GM18519 (cell line): ENCODE measurements at regions not wholly inside any gene's neighbourhood (a gene's known extent, or its start where the extent isn't known, plus 50 kb on each side); places are given as distances from the start of the nearest gene placed in this dataset.

Experiments
- ATAC-seq: cut with Tn5 transposase; IDR thresholded peaks from one replicate; pipeline ENCODE4 v1.9.1; 2021; ENCODE audit warnings: mild to moderate bottlenecking, moderate library complexity; ENCODE audit not compliant: unreplicated experiment, low FRiP score

DNA sequence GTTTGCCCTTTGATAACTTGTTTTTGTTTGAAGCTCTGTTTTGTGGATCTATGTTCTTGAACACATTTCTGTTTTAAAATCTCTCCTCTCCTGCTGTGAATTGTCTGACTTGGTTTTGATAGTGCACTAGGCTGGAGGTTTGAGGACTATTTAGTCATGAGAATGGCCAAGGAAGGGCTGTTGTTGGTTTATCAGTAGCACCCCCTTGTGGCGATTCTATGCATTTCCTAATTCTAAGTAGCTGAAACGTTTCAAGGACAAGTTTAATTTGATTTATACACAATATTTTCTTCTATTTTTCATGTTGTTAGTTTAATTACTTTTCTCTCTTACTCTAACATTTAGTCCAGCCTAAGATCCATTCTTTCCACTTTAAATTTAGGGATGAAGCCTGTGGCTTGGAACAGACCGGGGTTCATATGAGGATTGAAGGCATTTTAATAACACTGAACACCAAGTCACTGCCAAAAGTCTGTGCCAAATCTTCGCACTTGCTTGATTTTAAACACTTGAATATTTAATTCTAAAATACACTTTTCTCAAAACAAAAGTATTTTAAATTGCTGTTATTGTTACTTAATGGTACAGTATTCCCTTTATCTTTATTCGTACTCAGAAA lies 166.0 kb downstream of the SOCS6 start:
- ATAC-seq, result peak; percentile 47

DNA sequence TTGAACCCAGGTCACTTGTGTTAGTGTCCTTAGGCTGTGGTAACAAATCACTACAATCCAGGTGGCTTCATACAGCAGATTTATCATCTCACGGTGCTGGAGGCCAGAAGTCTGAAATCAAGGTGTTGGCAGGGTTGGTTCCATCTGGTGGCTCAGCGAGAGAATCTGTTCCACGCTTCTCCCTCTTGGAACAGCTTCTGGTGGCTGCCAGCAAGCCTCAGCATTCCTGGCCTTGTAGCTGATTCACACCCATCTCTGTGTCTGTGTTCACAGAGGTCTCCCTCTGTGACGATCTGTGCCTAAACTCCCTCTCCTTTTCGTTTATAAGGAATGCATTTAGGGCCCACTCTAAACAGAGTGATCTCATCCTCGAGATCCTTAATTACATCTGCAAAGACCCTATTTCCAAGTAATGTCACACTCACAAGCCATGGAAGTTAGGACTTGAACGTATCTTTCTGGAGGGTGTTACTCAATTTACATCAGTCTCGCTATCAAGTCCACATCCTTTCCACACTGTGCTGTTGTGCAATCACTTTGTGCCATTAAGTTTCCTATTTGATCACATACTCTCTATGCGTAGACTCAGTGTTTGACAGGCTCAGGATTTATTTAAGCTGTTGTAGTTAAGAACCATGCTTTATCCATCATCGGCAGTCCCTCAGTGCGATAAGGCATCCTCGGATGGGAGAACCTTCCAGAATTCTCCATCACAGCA lies 164.4 kb downstream of the SOCS6 start:
- ATAC-seq, result no peak

DNA sequence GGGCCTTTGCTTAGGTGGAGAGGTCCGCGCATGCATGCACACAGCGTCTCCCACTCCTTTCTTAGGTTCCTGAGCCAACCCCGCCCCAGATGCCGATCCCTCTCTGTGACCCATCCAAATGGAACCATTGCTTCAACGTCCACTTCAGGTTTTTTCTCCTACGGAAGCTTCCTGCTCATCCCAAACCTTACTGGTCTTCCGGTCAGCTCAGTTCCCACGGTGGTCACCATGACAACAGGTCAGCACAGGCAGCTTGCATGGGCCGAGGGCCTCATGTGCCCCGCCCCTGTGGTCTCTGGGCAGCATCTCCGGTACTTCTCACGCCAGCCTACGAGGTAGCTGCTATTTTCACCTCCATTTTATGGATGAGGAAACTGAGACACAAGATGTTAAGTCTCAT lies 163.7 kb downstream of the SOCS6 start:
- ATAC-seq, result no peak

DNA sequence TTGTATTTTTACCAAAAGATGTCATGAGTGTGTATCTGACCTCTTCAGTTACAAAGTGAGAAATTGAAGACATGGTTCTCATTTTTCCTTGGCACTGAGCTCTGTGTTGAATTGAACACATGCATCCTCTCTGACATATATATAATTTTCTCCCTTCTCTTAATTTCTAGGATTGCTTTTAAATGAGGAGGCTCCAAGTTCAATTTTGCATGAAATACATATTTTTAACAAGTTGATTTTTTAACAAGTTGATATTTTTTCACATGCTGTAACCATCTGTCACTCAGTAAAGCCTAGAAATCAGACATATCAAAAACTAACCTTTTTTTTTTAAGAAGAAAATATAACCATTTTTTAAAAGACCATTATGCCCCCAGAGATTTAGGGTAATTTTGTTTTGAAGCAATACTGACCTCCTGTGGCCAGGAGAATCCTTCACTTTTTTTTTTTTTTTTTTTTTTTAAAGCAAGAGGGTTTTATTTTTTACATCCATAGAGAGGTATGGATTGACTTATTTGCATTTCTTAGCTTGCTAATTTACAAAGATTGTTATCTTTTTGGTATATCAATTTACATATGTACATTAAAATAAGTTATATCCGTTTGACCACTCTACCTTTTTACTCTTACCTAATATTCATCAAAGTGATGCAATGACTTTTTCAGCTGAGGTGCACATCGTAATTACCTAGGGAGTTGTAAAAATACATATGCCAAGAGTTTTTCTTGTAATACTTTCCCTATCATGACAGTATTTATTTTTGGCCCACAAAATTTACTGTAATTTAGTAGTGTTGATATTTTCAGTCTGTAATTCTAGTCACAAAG lies 161.8 kb downstream of the SOCS6 start:
- ATAC-seq, result no peak

DNA sequence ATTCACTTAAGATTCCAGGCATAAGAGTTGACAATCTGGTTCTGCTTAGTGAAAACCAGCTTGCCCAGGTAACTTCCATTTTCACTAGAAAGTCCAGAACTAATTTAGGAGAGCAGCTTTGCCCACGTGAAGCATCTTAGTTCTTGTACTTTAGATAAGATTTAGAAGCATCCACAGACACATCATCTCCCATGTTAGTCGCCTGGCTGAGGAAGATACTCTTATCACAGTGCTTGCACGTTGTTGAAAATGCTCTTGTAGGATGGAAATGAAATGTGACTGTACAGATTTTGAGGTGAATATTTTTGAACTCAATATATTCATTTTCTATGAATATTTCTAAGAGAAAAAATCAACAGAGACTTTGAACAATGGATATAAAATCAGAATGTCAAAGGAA lies 159.7 kb downstream of the SOCS6 start:
- no peak for ATAC-seq

DNA sequence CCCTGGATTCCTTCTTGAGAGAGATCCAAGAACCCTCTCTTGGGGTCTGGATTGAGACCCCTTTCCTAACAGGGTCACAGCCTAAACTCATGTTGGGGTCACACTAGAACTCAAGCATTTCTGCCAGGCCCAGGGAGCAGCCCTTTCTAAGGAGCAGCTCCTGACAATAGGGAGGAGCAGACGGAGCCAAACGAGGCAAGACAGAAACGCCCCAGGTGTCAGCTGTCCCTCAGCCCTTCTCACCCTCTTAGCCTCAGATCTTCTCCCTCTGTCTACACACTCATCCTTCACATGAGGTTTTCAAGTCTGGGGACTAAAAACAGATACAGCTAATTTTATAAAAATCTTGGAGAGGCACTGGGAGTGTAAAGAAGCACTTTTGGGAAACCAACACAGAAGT lies 157.2 kb downstream of the SOCS6 start:
- ATAC-seq, result no peak

DNA sequence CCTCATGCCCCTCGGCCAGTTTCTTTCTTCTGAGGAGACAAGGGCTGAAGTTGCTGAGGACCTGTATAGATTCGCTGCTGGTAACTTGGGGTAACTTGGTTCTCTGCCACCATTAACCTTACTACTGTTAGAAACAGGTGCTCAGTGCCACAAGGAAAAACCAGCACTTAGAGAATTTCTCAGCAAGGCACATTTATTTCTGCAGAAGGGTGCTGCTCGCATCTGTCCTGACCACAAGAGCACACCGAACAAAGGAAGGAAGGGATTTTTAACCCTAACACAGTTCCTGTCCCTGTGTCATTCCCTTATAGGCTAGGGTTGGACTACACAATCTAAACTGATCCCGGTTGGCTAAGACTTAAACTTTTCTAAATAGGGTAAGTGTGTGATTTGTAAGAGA lies 154.1 kb downstream of the SOCS6 start:
- ATAC-seq, result no peak

DNA sequence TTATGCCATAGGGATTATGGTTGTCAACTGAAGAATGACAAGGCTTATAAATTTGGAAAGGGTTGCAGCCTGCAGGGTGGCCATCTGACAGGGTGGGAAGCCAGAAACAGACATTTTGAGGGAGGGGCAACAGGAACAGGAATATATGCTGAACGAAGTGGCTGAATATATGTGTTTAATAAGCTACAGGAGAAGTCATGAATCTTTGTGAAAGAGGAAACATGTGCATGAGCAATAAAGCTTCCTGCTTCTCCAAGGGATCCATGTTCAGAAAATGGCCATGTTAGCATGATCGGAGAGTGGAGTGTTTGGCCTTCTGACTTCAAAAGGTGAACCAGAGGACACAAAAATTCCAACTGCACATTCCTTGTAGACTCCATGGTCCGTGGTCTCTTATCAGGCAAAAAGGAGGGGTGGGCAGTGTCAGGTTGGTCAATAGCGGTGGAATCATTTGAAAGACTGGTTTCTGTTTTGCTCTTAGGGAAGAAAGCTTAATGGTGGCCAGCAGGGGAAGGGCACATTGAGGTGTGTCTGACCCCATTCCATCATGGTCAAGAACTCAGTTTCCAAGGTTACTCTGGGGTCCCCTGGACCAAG lies 144.1 kb downstream of the SOCS6 start:
- no peak for ATAC-seq

DNA sequence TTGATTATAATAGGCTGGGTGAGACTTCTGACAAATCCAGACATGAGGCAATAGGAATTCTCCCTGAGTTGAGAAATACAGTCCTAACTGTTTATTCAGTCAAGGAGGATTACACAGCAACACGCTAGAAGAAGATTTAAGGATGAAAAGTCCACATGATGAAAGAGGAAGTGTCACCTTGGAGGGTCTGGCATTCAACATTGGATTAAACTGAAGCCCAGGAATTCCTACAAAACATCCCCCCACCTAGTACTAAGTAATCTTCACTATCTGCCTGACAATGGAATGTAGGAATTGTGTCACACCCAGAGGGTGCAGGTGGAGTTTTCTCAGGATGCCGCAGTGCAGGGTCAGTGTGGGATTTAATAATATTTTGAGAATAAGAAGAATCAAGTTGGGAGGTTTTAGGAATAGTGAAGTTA lies 142.4 kb downstream of the SOCS6 start:
- ATAC-seq, result no peak

DNA sequence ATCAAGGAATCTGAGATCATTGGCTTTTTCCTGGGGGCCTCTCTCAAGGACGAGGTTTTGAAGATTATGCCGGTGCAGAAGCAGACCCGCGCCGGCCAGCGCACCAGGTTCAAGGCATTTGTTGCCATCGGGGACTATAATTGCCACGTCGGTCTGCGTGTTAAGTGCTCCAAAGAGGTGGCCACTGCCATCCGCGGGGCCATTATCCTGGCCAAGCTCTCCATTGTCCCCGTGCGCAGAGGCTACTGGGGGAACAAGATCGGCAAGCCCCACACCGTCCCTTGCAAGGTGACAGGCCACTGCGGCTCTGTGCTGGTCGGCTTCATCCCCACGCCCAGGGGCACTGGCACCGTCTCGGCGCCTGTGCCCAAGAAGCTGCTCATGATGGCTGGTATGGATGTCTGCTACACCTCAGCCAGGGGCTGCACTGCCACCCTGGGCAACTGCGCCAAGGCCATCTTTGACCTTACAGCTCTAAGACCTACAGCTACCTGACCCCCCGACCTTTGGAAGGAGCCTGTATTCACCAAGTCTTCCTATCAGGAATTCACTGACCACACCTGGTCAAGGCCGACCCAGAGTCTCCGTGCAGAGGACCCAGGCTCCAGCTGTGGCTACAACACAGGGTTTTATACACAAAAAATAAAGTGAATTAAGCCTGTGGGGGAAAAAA lies 141.8 kb downstream of the SOCS6 start:
- ATAC-seq, result no peak

DNA sequence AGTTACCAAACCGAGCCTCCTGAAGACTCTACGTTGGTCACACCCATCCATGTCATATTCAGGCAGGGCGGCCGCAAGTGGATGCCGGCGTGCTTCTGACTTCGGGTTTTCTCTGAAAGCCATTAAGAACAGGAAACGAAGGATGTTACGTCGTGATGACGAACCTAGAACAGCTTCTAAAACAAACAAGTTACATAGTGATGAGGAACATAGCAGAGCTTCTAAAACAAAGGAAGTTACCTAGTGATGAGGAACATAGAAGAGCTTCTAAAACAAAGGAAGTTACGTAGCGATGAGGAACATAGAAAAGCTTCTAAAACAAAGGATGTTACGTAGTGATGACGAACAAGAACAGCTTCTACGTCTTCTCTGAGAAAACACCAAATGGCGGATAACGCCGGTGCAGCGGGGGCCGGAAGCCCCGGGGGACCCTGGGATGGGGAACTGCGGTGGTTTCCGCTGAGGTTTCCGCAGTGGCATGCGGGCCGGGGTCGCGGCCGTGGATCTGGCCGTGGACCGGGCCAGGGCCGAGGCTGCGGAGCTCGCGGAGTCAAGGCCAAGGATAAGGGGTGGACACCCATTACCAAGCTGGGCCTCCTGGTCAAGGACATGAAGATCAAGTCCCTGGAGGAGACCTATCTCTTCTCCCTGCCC lies 141.1 kb downstream of the SOCS6 start:
- no peak for ATAC-seq

DNA sequence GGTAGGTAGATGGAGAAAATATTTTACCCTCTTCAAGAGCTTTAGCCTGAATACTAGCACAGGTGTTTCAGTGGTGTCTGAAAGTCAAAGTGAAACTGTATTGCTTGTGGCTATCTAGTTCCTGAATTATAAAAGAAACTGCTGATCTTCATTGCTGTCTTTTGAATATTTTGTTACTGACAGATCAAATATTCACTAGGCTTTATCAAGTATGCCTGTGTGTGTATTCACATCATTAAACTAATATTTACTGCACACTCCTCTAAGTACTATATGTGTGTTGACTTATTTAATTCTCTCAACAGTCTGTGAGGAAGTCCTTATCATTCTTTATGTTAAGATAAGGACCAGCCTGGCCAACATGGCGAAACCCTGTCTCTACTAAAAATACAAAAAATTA lies 139.6 kb downstream of the SOCS6 start:
- peak; percentile 100 for ATAC-seq

DNA sequence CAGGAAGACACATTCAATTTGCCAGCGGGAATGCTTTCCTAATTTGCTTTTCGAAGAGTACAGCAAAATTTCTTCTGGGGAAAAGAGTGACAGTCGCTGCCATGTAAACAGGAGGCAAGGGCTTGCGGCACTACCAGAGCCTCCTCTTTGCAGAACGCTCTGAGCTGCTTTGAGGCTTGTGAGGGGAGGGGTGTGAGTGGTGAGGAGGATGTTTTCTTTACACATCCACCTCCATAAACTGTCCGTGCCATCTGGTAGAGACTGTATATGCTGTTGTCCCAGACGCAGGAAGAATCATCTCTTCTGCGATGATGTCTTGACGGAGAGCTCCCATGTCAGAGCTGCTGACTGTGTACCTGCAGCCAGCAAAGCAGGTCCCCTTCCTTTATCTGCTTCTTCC lies 138.0 kb downstream of the SOCS6 start:
- ATAC-seq, result no peak

DNA sequence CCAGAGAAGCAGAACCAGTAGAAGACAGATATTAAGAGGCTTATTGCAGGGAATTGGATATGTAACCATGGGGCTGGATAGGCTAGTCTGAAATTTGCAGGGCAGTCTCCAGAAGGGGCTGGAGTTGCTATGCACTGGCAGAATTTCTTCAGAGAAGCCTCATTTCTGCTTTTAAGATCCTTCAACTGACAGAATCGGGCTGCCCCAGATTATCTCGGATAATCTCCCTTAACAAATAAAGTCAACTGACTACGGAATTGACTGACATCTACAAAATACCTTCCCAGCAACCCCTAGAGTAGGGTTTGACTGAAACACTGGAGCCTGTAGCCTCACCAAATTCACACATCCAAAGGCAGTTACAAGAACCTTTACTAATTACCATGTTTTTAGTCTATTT lies 136.4 kb downstream of the SOCS6 start:
- ATAC-seq, result no peak

DNA sequence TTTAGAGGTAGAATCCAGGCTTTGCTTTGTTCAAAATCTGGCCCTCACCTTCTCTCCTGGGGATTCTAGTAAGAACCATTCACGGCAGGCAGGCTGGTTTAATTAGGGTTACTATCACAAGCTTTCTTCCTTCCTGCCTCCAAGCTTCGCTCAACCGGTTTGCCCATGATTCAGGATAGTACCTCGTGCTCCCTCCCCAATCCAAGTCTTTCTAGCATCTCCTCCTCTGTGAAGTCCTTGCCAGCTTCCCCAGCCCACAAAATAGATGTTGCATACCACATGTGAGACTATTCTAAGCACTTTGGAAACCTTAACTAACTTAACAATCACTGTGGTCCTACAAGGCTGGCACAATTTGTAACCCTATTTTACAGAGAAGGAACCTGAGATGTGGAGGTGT lies 135.1 kb downstream of the SOCS6 start:
- no peak for ATAC-seq

DNA sequence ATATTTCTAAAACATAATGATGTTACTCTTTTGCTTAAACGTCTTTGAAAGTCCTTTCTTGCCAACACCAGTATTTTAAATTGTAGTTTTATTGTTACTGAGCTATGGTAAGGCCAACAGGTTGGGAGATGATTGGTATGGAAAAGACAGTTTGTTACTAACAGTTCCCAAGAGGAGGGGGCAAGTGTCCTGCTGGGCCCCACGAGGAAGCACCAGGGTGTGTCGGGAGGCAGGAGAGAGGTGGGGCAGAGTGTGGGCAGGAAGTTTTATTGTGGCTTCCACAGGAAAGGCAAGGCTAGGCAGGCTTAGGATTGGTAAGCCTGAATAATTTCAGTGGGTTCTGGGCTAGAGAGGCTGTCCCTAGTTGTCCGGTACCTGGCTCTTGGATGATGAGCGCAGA lies 134.3 kb downstream of the SOCS6 start:
- ATAC-seq, result no peak

DNA sequence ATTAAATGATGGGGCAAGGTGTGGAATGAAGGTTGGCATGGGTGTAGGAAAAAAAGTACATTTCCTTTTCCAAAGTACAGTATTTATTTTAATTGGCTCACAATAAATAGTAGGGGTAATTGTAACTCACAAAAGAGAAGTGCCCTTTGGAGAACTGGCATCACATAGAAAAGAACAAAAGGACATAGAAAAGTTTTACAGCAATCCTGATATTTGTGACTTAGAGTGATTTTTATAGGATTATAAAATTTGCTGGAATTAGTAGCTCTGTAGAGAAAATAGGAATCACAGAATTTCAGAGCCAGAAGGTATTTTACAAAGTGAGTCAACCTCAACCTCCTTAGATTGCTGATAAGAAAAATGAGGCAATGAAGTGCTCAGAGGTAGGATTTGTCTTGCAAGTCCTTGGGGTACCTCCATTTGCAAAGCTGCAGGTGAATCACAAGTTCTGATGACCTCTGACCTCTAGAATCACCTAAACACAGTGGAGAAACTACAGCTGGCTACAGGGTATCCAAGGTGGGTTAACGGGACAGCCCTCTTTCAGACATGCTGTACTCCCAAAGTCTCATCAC lies 133.6 kb downstream of the SOCS6 start:
- ATAC-seq, result no peak

DNA sequence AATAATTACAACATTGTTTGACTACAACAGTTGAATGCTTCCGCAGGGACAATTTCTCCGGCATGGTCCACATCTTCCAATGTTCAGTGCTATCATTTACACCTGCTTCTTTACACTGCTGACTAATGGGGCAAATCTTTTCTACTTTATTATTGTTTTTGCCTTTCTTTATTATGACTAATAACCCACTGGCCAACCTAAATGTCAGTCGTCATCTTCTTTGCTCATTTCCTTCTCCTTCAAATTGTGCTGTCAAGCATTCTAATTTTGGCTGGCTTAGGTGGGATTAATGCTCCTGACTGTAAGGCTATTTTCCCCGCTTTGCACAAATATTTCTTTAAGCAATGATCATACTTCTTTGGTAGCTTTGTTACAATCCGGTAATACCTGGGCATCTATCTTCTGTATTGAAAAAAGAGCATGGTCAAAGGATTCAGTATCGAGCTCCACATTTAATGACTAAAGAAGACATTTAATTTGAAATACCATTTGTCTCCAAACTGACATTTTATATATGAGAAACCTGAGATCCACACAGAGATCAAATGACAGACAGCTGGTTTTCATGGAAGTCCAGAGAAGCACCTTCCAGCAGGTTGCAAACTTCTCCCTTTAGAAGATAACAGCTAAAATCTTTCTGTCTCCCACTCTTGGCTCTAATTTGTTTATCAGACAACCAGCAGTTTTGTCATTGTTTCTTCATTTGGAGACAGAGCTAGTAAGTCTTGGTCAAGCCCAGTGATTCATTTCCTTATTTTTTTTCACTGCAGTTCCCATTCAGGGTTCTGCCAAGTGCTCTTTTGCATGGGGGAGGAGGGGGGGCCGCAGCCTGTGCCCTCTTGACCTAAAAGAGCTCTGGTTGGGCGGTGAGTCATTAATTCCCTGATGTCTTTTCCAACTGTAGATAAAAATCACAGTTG lies 132.9 kb downstream of the SOCS6 start:
- no peak for ATAC-seq
